HepG2 (cell line): ENCODE measurements at regions not wholly inside any gene's neighbourhood (a gene's known extent, or its start where the extent isn't known, plus 50 kb on each side); places are given as distances from the start of the nearest gene placed in this dataset.

Source experiments
- ATF4 ChIP-seq, 2 experiments: fragments of 450-650 bp in 1 of 2; sonication (generic) in 1 of 2; formaldehyde crosslinking; IDR thresholded peaks; 2 replicates each; pipeline versions ENCODE4 v1.5.0 to v1.8.0; 2020 to 2022; ENCODE audit warnings: mild to moderate bottlenecking in 1 of 2, missing genetic modification reagents in 1 of 2
- CBX1 ChIP-seq: IDR thresholded peaks from one replicate; pipeline ENCODE4 v1.6.1; 2016; ENCODE audit warnings: antibody characterized with exemption, low read depth
- EP300 ChIP-seq, 3 experiments: sonication (generic) in 1 of 3; formaldehyde crosslinking in 1 of 3; IDR thresholded peaks; 2 replicates each; pipeline versions ENCODE4 v1.5.1 to v1.6.1; 2011 to 2020; ENCODE audit warnings: low read depth in 2 of 3, low read length in 2 of 3, borderline replicate concordance in 1 of 3, improper control_type of control experiment in 1 of 3, mild to moderate bottlenecking in 1 of 3, missing genetic modification reagents in 1 of 3, moderate library complexity in 1 of 3
- ETV5 ChIP-seq: IDR thresholded peaks from 2 replicates; pipeline ENCODE4 v1.6.1; 2018; ENCODE audit warnings: missing biosample characterization, missing genetic modification reagents, inconsistent platforms, borderline replicate concordance
- GATA4 ChIP-seq: sonication (generic); IDR thresholded peaks from 2 replicates; pipeline ENCODE4 v1.6.1; 2016; ENCODE audit warnings: antibody characterized with exemption, low read depth, borderline replicate concordance
- GPN1 ChIP-seq: sonication (generic); formaldehyde crosslinking; IDR thresholded peaks from 2 replicates; pipeline ENCODE4 v1.5.1; 2020; ENCODE audit warnings: missing genetic modification reagents, borderline replicate concordance
- HMG20A ChIP-seq: IDR thresholded peaks from 2 replicates; pipeline ENCODE4 v1.6.1; 2016; ENCODE audit warnings: borderline replicate concordance
- KDM5B ChIP-seq: sonication (generic); formaldehyde crosslinking; IDR thresholded peaks from 2 replicates; pipeline ENCODE4 v1.4.0; 2020; ENCODE audit warnings: missing genetic modification reagents, mild to moderate bottlenecking, borderline replicate concordance
- MEIS2 ChIP-seq: sonication (generic); formaldehyde crosslinking; IDR thresholded peaks from 2 replicates; pipeline ENCODE4 v1.9.0; 2021; ENCODE audit warnings: mild to moderate bottlenecking, missing genetic modification reagents
- NPAS2 ChIP-seq: sonication (generic); formaldehyde crosslinking; IDR thresholded peaks from 2 replicates; pipeline ENCODE4 v1.8.0; 2022; ENCODE audit warnings: mild to moderate bottlenecking, missing genetic modification reagents, borderline replicate concordance
- TEAD3 ChIP-seq: optimal IDR thresholded peaks from 2 replicates; pipeline ENCODE3; 2016; ENCODE audit warnings: borderline replicate concordance
- THAP9 ChIP-seq: sonication (generic); formaldehyde crosslinking; IDR thresholded peaks from 2 replicates; pipeline ENCODE4; 2020; ENCODE audit warnings: missing genetic modification reagents, mild to moderate bottlenecking, borderline replicate concordance
- ZKSCAN1 ChIP-seq: fragments of 150-350 bp; IDR thresholded peaks from 2 replicates; pipeline ENCODE4 v1.6.1; 2014; ENCODE audit warnings: low read length
- ZNF354B ChIP-seq: sonication (generic); formaldehyde crosslinking; IDR thresholded peaks from 2 replicates; pipeline ENCODE4 v1.8.0; 2022; ENCODE audit warnings: mild to moderate bottlenecking, missing genetic modification reagents
- ZNF543 ChIP-seq: sonication (generic); formaldehyde crosslinking; IDR thresholded peaks from 2 replicates; pipeline ENCODE4 v1.4.0; 2020; ENCODE audit warnings: mild to moderate bottlenecking, missing genetic modification reagents
- ZNF567 ChIP-seq: sonication (generic); formaldehyde crosslinking; IDR thresholded peaks from 2 replicates; pipeline ENCODE4 v1.8.1; 2023; ENCODE audit warnings: mild to moderate bottlenecking, missing genetic modification reagents, borderline replicate concordance
- ZNF619 ChIP-seq: sonication (generic); formaldehyde crosslinking; IDR thresholded peaks from 2 replicates; pipeline ENCODE4 v1.4.0; 2020; ENCODE audit warnings: mild to moderate bottlenecking, missing genetic modification reagents
- ZNF670 ChIP-seq: sonication (generic); formaldehyde crosslinking; IDR thresholded peaks from 2 replicates; pipeline ENCODE4 v1.8.0; 2022; ENCODE audit warnings: mild to moderate bottlenecking, missing genetic modification reagents, borderline replicate concordance
- TF ChIP-seq, protein P1 (sequence below): sonication (generic); formaldehyde crosslinking; IDR thresholded peaks from 2 replicates; pipeline ENCODE4 v1.4.0; 2020; ENCODE audit warnings: missing genetic modification reagents, mild to moderate bottlenecking, borderline replicate concordance
- TF ChIP-seq, protein P2 (sequence below): sonication (generic); formaldehyde crosslinking; IDR thresholded peaks from 2 replicates; pipeline ENCODE4 v1.4.0; 2020; ENCODE audit warnings: missing genetic modification reagents, borderline replicate concordance

DNA sequence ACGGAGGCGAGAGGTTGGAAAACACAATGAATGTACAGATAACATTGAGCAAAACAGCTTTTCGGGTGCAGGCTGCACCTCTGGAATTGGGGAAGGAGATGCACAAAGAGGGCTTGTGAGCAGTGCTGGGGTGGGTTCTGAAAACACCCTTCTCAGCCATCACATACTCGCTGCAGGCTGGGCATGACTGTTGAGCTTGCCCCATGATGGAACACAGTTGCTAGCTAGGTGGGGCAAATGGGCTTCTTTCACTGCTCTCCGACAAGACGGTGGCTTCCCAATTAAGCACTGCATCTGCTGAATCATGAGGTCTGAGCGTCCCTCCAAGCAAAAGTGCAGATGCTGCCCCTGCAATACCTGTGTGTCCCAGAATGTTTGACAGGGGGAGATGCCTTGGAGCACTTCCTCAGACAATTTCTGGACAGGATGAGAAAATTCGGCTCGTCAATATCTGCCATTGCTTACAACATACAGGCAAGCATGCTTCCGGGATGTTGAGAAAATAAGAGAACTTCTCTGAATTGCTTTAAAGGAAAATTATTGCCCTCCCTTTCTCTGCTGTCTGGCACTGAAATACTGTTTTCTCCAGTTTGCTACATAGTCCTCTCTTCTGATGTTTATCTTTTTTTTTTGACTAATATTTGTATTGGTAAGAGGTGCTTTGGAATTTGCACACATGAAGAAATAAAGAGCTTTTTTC is 77.3 kb upstream of the SH3BP4 start (continued):
- TF ChIP-seq CBX1 (no peak), TEAD3 (CRISPR knock-in tag) (peak; percentile 13), HMG20A (CRISPR knock-in tag) (0 out of 2 replicates have a peak, but pooled peaks have one; percentile 15), GATA4 (no peak), ATF4 (CRISPR knock-in tag; IDR thresholded peaks at IDR 0.05) (no peak), MEIS2 (CRISPR knock-in tag) (0 out of 2 replicates have a peak, but pooled peaks have one; percentile 27), ZNF354B (CRISPR knock-in tag) (no peak), KDM5B (CRISPR knock-in tag) (0 out of 2 replicates have a peak, but pooled peaks have one; percentile 37), NPAS2 (no peak), ZNF670 (CRISPR knock-in tag) (no peak), ETV5 (0 out of 2 replicates have a peak, but pooled peaks have one; percentile 37), ZNF619 (peak; percentile 47; the same call in 1 of the 2 replicates), THAP9 (CRISPR knock-in tag) (no peak), EP300 (IDR thresholded peaks at IDR 0.05; ENCODE audit: low read depth in 2 of 2, low read length in 2 of 2) (peak in 1 of 2 experiments; percentile 62; a peak in 2 of 4 replicates), EP300 (CRISPR knock-in tag; IDR thresholded peaks at IDR 0.05; ENCODE audit: borderline replicate concordance) (0 out of 2 replicates have a peak, but pooled peaks have one; percentile 32), ZNF567 (peak; percentile 61; the same call in 1 of the 2 replicates), ZNF543 (CRISPR knock-in tag) (no peak), GPN1 (CRISPR knock-in tag) (no peak), ZKSCAN1 (no peak)
- TF ChIP-seq, protein P1, sequence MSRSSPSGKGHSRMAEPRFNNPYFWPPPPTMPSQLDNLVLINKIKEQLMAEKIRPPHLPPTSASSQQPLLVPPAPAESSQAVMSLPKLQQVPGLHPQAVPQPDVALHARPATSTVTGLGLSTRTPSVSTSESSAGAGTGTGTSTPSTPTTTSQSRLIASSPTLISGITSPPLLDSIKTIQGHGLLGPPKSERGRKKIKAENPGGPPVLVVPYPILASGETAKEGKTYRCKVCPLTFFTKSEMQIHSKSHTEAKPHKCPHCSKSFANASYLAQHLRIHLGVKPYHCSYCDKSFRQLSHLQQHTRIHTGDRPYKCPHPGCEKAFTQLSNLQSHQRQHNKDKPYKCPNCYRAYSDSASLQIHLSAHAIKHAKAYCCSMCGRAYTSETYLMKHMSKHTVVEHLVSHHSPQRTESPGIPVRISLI (CRISPR knock-in tag), result 0 out of 2 replicates have a peak, but pooled peaks have one; percentile 48
- TF ChIP-seq, protein P2, sequence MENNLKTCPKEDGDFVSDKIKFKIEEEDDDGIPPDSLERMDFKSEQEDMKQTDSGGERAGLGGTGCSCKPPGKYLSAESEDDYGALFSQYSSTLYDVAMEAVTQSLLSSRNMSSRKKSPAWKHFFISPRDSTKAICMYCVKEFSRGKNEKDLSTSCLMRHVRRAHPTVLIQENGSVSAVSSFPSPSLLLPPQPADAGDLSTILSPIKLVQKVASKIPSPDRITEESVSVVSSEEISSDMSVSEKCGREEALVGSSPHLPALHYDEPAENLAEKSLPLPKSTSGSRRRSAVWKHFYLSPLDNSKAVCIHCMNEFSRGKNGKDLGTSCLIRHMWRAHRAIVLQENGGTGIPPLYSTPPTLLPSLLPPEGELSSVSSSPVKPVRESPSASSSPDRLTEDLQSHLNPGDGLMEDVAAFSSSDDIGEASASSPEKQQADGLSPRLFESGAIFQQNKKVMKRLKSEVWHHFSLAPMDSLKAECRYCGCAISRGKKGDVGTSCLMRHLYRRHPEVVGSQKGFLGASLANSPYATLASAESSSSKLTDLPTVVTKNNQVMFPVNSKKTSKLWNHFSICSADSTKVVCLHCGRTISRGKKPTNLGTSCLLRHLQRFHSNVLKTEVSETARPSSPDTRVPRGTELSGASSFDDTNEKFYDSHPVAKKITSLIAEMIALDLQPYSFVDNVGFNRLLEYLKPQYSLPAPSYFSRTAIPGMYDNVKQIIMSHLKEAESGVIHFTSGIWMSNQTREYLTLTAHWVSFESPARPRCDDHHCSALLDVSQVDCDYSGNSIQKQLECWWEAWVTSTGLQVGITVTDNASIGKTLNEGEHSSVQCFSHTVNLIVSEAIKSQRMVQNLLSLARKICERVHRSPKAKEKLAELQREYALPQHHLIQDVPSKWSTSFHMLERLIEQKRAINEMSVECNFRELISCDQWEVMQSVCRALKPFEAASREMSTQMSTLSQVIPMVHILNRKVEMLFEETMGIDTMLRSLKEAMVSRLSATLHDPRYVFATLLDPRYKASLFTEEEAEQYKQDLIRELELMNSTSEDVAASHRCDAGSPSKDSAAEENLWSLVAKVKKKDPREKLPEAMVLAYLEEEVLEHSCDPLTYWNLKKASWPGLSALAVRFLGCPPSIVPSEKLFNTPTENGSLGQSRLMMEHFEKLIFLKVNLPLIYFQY (CRISPR knock-in tag), result no peak
